HUES6 (cell line): ENCODE measurements at regions not wholly inside any gene's neighbourhood (a gene's known extent, or its start where the extent isn't known, plus 50 kb on each side); places are given as distances from the start of the nearest gene placed in this dataset.

Source experiments
- H3K27ac ChIP-seq: 2 replicates; pipeline ENCODE4 v1.7.0; 2013; ENCODE audit warnings: low read depth, mild to moderate bottlenecking, low read length, inconsistent platforms
- H3K27me3 ChIP-seq: 2 replicates; pipeline ENCODE4 v1.6.1; 2013; ENCODE audit warnings: low read length; ENCODE audit not compliant: control insufficient read depth, insufficient read depth
- H3K36me3 ChIP-seq: 2 replicates; pipeline ENCODE4 v1.6.1; 2013; ENCODE audit warnings: low read length; ENCODE audit not compliant: control insufficient read depth, insufficient read depth
- H3K4me1 ChIP-seq: 2 replicates; pipeline ENCODE4 v1.6.1; 2013; ENCODE audit warnings: low read length; ENCODE audit not compliant: control insufficient read depth, insufficient read depth
- H3K4me3 ChIP-seq: 2 replicates; pipeline ENCODE4 v1.5.1; 2013; ENCODE audit warnings: low read depth, low read length
- H3K9ac ChIP-seq: one replicate; pipeline ENCODE4 v1.6.1; 2013; ENCODE audit warnings: mild to moderate bottlenecking, low read length
- H3K9me3 ChIP-seq: 2 replicates; pipeline ENCODE4 v1.6.1; 2013; ENCODE audit warnings: low read depth, low read length; ENCODE audit not compliant: control insufficient read depth, insufficient read depth

DNA sequence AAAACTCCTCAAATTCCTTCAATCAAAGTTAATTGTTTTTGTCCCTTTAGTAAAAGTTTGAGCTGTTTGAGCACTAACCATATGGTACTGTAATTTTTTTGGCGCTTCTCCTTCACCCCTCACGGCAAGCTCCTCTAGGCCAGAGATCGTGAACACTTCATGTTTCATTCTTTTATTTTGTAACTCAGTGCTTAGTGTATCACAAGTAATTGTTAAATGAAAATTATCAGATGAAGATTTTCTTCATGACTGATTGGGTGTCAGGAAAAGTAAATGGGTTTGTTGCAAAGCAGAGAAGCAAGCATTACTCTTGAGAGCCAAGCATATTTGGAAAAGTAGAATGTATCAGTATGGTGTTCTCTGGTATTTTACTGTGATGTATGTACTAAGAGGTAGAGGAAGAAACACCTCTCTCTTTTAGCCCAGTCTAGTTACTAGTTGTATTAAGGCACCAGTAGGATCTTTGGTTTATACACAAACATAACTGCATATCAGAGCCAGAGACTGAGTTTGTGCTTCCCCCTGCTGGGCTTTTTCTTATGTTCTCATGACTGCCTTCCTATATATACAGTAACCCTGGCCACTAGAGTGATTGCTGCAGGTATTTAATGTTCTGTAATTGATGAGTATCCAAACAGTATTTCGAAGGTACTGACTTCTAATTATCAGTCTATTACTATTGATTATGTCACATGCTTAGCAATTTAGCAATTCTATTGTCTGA, 202.3 kb upstream of the KLHL1 start:
- Histone ChIP-seq H3K36me3 (no peaks in the 10 kb centered on the region), H3K27ac (no peak overlapping the region), H3K4me1 (no peaks in the 10 kb centered on the region), H3K9me3 (no peaks in the 10 kb centered on the region), H3K9ac (no peak overlapping the region), H3K27me3 (no peaks in the 10 kb centered on the region), H3K4me3 (no peak overlapping the region)

DNA sequence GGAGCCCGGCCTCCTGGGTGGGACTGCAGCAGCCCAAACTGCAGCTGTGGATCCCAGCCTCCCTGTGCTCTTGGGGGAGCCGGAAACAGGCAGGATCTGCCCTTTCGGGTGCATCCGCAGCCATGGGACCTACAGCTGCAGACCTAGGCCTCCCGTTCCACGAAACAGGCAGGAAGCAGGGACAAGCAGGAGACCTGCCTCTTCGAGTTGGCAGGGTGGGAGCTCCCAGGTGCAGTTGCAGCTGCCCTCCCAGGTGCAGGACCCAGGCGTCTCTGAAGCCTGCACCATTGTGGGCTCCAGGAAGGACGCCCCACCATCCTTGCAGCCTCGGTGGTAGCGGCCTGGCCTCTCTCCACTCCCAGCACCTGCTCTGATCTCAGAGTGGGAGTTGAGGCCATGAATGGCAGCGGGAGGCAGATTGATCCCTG, 189.0 kb upstream of the KLHL1 start:
- H3K27ac ChIP-seq, result no peak overlapping the region
- H3K9me3 ChIP-seq, result peaks cover 13% of the 10 kb centered on the region; the same call in 1 of the 2 replicates
- no peaks in the 10 kb centered on the region for H3K27me3 ChIP-seq
- H3K4me1 ChIP-seq, result no peaks in the 10 kb centered on the region
- H3K36me3 ChIP-seq, result no peaks in the 10 kb centered on the region
- H3K4me3 ChIP-seq, result no peak overlapping the region
- no peak overlapping the region for H3K9ac ChIP-seq

DNA sequence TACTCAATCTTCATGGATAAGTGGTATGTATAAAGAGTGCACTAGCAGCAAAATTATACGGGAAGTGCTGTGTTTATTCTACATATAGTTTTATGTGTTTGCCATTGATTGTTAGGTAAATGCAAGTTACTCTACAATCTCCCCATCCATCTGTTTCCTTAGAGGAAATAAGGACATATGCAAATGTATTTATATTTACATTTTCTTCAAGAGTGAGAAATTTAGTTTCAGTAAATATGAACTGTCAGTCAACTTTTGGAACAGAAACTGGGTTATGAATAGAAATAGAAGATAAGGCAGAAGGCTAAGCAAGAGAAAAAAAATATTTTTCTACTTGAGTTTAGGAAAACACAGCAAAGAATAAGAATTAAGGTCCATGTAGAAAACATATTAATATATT, 176.1 kb upstream of the KLHL1 start:
- H3K27me3 ChIP-seq, result no peaks in the 10 kb centered on the region
- H3K27ac ChIP-seq, result no peak overlapping the region
- H3K36me3 ChIP-seq, result no peaks in the 10 kb centered on the region
- no peak overlapping the region for H3K4me3 ChIP-seq
- H3K9ac ChIP-seq, result no peak overlapping the region
- H3K9me3 ChIP-seq, result no peaks in the 10 kb centered on the region
- no peaks in the 10 kb centered on the region for H3K4me1 ChIP-seq

DNA sequence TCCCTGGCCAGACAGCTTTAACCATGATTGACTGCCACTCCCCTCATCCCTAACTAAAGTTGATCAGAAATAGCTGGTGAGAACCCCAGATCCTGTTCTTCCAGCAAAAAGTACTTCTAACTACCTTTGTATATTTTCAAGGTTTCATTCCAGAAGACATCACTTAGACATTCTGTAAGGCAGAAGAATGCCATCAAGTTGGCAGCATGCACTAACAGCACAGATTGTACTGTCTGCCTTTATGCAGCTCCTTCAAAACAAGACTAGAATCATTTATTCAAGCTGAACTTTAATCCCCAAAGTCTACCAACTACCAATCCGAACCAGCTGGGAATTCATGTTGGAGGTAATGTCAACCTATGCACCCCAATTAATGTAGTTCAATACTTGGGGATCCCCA, 167.6 kb upstream of the KLHL1 start:
- no peaks in the 10 kb centered on the region for H3K9me3 ChIP-seq
- no peak overlapping the region for H3K4me3 ChIP-seq
- H3K36me3 ChIP-seq, result no peaks in the 10 kb centered on the region
- H3K9ac ChIP-seq, result no peak overlapping the region
- no peak overlapping the region for H3K27ac ChIP-seq
- H3K4me1 ChIP-seq, result no peaks in the 10 kb centered on the region
- H3K27me3 ChIP-seq, result no peaks in the 10 kb centered on the region

DNA sequence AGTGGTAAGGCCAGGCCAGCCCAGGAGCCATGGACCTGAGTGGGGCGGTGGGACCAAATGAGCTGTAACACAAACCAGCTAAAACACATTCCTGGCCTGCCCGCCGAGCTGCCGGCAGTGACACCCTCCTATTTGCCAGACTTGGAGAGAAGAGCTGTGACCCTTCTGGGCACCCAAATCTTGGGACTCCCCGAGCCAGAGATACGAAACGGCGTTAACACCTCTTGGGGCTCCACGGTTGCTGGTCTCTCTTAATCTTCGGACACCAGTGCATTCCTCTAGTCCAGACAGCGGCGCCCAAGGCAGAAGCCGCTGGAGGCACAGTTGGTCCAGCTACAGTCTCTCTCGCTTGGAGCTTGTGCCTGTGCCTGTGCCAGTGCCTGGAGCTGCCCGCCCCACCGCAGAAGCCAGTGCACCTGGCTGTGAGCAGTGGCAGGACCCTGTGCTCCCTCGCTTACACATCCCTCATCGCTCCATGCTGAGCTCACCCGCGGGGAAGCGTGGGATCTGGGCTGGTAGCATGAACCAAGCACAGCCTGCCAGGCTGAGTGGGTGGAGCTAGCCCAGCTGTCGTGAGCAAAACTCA, 147.2 kb upstream of the KLHL1 start:
- no peaks in the 10 kb centered on the region for H3K9me3 ChIP-seq
- H3K9ac ChIP-seq, result no peak overlapping the region
- no peak overlapping the region for H3K4me3 ChIP-seq
- no peaks in the 10 kb centered on the region for H3K27me3 ChIP-seq
- H3K27ac ChIP-seq, result no peak overlapping the region
- no peaks in the 10 kb centered on the region for H3K36me3 ChIP-seq
- no peaks in the 10 kb centered on the region for H3K4me1 ChIP-seq

DNA sequence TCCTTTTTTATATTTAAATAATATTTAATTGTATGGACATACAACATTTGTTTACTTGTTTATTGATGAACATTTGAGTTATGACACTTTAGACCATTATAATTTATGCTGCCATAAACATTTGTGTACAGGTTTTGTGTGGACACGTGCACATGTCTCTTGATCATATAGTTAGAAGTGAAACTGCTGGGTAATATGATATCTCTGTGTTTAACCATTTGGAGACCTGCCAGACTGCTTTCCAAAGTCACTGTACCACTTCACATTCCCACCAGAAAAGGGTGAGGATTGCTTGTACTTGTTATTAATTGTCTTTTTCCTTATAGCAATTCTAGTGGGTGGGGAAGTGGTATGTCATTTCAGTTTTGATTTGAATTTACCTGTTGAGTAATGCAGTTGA, 145.6 kb upstream of the KLHL1 start:
- Histone ChIP-seq H3K27ac (no peak overlapping the region), H3K4me1 (peaks cover 10% of the 10 kb centered on the region), H3K27me3 (no peaks in the 10 kb centered on the region), H3K9ac (no peak overlapping the region), H3K9me3 (peaks cover 3% of the 10 kb centered on the region; the same call in 1 of the 2 replicates), H3K4me3 (no peak overlapping the region), H3K36me3 (no peaks in the 10 kb centered on the region)

DNA sequence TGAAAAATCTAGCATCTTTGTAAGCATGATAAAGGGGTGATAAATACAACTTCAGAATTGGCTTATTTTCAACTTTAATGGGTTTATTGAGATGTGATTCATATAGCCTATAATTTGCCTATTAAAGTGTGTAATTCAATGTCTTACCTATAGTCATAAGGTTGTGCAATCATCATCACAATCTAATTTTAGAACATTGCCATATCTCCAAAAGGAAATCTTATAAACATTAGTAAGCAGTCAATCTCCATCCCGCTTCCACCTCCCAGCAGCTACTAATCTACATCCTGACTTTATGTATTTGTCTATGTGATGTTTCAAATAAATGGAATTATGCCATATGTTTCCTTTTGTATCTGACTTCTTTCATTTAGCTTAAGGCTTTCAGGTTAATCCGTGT, 145.2 kb upstream of the KLHL1 start:
- H3K27ac ChIP-seq, result no peak overlapping the region
- H3K9me3 ChIP-seq, result peaks cover 3% of the 10 kb centered on the region; the same call in 1 of the 2 replicates
- H3K27me3 ChIP-seq, result no peaks in the 10 kb centered on the region
- H3K36me3 ChIP-seq, result no peaks in the 10 kb centered on the region
- H3K4me3 ChIP-seq, result no peak overlapping the region
- H3K9ac ChIP-seq, result no peak overlapping the region
- peaks cover 11% of the 10 kb centered on the region for H3K4me1 ChIP-seq

DNA sequence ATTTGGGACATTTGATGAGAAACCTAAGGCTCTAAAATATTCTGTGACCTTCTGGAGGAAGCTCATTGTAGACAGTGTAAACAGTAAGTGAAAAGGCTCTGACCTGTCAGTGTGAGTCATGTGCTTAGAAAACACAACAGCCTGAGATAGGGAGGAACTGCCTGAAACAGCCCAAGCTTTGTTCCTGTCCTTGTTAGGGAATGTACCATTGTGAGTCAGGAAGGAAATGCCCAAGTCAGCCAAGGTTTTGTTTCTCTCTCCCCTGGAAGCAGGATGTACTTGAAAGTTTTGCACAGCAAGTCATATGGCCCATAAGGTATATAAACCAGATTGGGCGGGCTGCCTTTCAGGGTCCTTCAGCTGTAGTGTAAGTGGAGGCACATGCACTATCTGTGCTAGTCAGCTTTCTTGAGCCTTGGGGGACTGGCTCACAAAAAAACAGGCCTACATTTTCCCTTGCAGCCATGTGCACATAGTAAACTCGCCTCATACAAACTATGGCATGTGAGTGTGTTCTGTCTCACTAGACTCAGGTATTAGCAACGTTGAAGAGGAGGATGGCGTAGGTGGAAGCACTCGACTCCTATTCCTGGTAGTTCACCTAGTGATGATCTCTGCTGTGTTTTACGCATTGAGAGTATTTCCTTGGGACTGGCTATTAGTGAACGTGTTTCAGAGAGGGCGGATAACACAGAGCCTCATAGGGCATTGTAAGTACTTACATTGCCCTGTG, 141.2 kb upstream of the KLHL1 start:
- Histone ChIP-seq H3K4me3 (no peak overlapping the region), H3K27me3 (no peaks in the 10 kb centered on the region), H3K9me3 (peaks cover 3% of the 10 kb centered on the region; the same call in 1 of the 2 replicates), H3K4me1 (peaks cover 12% of the 10 kb centered on the region), H3K9ac (peak overlapping the region; percentile 35), H3K36me3 (no peaks in the 10 kb centered on the region), H3K27ac (no peak overlapping the region)

DNA sequence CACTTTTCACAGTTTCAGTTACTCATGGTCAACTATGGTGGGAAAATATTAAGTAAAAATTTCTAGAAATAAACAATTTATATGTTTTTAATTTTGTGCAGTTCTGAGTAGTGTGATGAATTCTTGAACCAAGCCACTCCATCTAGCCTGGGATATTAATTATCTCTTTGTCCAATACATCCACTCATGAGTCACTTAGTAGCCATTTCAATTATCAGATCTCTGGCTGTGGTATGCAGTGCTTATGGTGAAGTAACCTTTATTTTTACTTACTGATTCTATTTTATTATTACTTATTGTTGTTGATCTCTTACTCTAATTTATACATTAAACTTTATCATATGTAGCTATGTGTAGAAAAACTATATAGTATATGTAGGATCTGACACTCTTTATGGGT, 128.9 kb upstream of the KLHL1 start:
- Histone ChIP-seq H3K4me3 (no peak overlapping the region), H3K27me3 (no peaks in the 10 kb centered on the region), H3K9ac (no peak overlapping the region), H3K36me3 (no peaks in the 10 kb centered on the region), H3K9me3 (0 out of 2 replicates have a peak, but pooled peaks cover 4% of the 10 kb centered on the region), H3K4me1 (no peaks in the 10 kb centered on the region), H3K27ac (no peak overlapping the region)

DNA sequence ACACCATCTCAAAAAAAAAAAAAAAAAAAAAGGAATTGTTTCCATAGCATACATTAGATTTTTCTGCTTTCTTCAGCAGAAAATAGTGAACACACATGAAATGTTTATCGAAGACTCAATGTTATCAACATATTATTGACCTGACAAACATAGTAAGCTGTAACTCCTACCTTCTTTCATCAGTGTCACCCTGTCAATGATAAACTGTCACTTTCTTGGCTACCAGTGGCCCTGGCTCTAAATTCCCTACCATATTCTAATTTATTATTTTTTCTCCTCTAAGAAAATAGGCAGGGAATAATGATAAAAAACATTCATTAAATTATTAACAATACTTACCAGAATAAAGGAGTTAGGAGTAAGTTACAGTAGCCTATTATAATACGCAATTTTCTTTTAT, 127.3 kb upstream of the KLHL1 start:
- Histone ChIP-seq H3K36me3 (no peaks in the 10 kb centered on the region), H3K9ac (no peak overlapping the region), H3K27me3 (no peaks in the 10 kb centered on the region), H3K27ac (no peak overlapping the region), H3K9me3 (0 out of 2 replicates have a peak, but pooled peaks cover 4% of the 10 kb centered on the region), H3K4me1 (no peaks in the 10 kb centered on the region), H3K4me3 (no peak overlapping the region)

DNA sequence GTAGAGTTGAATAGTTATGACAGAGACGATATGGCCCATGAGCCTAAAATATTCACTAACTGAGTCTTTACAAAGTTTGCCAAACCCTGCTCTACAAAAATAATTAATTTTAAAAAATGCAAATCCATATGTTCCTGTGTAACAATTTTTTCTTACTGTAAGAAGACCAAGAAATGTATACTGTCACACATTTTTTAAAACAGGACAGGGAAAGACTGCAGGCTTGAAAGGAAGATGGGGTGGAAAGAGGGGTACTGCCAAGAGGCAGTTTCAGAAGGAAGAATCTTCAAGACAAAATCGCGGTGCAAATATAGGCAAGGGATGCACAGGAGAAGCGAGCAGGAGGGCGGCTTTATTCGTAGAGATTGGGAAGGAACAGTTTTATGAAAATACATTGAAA, 115.7 kb upstream of the KLHL1 start:
- Histone ChIP-seq H3K27me3 (no peaks in the 10 kb centered on the region), H3K36me3 (no peaks in the 10 kb centered on the region), H3K4me1 (no peaks in the 10 kb centered on the region; the same call in 1 of the 2 replicates), H3K9ac (no peak overlapping the region), H3K9me3 (no peaks in the 10 kb centered on the region), H3K27ac (no peak overlapping the region), H3K4me3 (no peak overlapping the region)
